ENCODE measurements at regions not wholly inside any gene's neighbourhood (a gene's known extent, or its start where the extent isn't known, plus 50 kb on each side); places are given as distances from the start of the nearest gene placed in this dataset.

GRCh38 chr17:77726549-77727006, 231.9 kb upstream of the TNRC6C start:
- no peak for DNase-seq (ENCODE audit: extremely low read depth, low read depth, low spot score)

- no peak for DNase-seq (ENCODE audit: extremely low read depth, low read depth, low spot score)
These were observed 231.4 kb upstream of the TNRC6C start for GRCh38 chr17:77727037-77727615.

DNA sequence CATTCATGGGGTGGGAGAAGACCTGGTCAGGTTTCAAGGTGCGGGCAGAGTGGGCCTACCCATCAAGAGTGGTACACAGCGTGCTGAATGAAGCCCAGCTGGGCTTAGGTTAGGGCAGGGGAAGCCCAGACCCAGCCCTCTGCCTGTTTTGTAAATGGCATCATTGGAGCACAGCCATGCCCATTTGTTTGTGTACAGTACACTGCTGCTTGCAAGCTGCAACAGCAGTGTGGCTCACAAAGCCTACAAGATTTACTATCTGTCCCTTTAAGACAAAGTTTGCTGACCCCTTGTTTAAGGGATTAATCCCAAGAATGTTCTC, 230.1 kb upstream of the TNRC6C start:
- no peak for DNase-seq (ENCODE audit: extremely low read depth, low read depth, low spot score)

GRCh38 chr17:77728871-77729270, 229.6 kb upstream of the TNRC6C start:
- no peak for DNase-seq (ENCODE audit: extremely low read depth, low read depth, low spot score)

DNA sequence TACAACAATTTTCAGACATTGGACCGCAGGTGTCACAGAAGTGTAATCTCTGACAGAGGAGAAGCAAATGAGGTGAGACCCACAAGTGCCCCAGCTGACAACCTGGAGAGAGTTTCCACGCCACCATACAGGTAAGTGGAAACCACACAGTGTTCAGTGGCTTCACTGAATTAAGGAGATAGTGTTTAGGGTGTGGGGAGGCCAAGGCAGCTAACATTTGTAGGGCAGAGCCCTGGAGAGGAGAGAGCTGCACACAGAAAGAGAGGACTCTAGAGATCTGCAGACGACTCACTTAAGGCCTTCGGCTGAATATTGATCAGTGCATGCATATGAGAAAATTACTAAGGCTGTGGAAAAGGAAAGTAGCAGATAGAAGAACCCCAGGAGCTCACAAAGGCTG, 228.9 kb upstream of the TNRC6C start:
- no peak for DNase-seq (ENCODE audit: extremely low read depth, low read depth, low spot score)

DNA sequence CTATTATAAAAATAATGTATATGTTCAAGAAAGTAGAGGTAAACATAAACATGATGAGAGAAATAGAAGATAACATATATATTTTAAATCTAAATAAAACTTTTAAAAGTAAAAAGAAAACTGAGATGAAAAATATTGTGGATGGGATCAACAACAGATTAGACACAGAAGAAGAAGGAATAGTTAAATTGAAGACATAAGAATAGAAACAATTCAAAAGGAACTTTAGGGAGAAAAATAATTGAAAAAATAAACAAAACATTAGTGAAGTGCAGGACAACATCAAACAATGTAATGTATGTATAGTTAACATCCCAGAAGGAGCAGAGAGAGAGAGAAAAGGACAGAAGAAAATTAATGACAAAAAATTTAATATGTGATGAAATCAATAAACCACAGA, 228.1 kb upstream of the TNRC6C start:
- no peak for DNase-seq (ENCODE audit: extremely low read depth, low read depth, low spot score)

DNA sequence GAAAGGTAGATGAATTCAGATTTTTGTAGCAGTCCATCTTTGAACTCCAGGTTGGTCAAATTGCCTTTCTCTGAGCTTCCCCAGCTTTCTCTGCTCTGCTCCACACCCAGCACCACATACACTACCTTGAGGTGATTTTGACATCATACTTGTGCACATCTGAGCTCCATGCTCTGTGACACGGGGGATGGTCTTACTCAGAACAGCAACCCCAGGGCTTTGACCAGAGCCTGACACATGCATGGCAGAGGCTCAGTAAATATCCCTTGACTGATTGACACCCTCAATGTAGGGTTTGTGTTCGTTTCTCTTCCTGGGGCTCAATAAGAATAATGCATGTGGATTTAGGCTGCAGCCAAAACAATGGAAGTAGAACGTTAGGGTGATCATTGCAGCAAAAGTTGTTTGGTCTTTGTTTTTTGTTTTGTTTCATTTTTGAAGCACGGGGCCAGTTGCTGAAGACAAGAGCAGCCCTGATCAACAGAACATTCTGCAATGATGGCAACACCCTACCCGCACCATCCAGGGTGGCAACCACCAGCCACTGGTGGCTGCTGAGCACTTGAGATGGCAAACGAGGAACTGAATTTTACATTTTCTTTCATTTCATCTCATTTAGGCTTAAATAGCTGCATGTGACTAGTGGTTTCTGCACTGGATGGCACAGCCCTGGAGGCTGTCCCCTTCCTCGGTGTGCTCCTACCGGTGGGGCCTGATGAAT, 224.8 kb upstream of the TNRC6C start:
- DNase-seq (ENCODE audit: extremely low read depth, low read depth, low spot score) = no peak

DNA sequence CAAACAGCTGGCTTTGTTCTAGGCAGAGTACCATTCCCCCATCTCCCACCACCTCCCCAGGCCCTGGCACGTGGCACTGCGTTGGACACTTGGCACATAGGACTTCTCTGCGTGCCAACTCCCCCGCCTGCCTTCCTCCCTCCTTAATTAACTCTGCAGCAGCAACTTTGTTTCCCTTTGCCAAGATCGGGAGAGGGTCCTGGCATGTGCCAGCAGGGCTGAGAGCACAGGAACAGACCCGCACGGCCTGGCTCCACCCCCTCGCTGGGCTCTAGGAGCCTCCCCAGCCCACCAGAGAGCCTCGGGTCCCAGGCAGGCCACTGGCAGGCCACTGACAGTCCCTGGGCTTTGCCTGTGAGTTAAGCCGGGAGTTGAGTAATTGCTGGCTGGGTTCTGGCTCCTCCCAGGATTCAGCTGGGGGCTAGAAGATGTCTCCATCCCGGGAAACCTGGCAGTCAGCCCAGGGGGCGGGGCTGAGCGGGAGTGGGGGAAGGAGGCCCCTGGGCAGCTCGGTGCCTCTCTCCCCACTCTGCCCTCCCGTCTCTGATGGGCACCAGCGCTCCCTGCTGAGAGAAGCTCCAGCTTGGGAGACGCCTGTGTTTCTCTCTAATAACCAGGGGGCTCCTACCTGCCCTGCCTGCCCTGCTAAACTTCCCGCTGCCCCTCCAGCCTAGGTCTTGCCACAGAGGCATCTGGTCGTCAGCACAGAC, 224.0 kb upstream of the TNRC6C start:
- no peak for DNase-seq (ENCODE audit: extremely low read depth, low read depth, low spot score)

DNA sequence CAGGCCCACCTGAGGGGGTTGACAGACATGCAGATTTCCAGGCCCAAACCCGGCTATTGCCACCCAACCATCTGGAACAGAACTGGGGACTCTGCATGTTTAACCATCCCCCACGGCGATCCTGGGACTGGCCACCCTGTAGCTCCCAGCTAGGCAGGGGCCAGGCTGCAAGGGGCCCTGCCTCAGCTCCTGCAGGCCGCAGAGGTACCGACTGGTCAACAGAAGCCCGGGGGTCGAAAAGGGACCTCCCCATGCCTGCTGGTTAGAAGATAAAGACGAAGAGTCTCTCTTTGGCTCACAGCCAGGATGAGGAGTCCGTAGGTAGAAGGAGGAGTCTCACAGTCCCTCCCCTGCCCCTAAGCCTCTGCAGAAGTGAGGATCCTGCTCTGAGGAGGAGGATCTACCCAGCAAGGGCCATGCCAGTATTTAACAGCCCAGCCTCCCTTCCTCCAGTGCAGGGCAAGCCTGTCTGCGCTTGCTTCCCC, 223.4 kb upstream of the TNRC6C start:
- DNase-seq (ENCODE audit: extremely low read depth, low read depth, low spot score) = no peak

DNA sequence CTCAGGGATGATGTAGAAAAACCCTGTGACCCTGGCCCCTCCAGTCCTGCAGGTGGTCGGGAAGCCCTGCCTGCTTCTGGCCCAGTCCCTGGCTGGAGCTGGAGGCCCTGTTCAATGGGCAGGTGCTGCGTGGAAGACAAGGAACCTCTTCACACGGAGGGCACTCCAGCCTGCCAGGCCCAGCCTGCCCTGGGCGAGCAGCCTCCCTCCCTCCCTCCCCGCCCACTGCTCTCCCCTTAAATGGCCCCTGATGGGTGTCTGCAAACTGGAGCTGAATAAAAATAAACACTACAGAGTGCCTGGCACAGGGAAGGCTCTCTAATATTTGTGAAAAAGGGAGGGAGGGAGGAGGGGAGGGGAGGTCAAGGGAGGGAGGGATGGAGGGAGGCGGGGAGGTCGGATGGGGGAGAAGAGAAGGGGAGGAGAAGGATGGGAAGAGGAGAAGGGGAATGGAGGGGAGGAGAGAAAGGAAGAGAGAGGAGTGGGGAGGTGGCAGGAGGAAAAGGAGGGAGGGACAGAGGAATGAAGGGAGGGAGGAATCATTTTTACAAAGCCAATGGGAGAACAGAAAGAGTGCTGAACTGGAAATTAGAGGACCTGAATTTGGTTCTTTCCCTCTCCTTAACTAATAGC, 222.8 kb upstream of the TNRC6C start:
- DNase-seq (ENCODE audit: extremely low read depth, low read depth, low spot score) = no peak

GRCh38 chr17:77736199-77736585, 222.3 kb upstream of the TNRC6C start:
- no peak for DNase-seq (ENCODE audit: extremely low read depth, low read depth, low spot score)

DNA sequence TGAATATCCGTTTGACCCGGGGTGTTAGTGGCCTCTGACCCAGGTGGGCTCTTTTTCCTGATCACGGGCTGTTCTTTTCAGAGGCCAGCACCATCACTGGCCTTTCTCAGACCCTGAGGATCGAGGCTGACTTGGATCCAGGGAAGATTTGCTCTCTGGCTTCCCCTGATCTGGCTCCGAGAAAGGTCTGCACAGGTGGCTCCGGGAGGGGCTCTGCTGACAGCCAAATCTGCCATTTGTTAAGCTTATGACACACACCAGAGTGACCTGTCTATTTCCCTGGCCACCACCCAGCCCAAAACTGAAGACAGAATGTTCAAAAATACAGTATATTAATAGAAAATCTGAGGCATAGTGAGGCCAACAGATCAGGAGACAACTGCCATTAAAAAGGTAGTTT, 221.8 kb upstream of the TNRC6C start:
- DNase-seq (ENCODE audit: extremely low read depth, low read depth, low spot score) = no peak

DNA sequence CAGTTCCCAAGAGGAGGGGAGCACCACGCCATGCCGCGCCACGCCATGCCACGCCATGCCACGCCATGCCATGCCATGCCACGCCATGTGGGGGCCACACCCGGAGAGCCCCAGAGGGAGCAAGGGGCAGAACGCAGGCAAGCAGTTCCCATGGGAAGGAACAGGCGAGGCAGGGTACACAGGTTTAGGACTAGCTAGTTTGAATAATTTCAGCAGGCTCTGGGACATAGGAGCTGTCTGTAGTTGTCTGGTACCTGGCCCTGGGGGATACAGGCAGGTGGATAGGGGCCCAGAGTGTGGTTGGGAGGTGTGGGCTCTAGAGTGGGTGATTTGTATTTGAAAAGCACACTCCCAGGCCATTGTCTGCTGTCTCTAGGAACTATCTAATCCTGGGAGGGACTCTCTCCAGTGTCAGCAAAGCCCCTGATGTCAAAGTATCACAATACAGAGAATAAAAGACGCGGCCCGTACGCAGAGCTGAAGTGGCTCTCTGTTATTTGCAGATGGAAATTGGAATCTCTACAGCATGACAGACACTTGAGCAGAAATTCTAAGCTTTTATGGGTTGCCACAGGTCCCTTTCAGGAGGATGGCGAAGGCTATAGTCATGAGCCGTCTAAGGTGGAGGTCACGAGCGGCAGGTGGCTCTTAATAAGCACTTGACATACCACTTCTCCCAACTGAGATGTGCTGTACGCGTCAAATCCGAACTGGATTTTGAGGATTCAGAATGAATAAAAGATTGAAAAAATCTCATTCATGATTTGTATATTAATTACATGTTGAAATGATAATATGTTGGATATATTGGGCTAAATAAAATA, 220.8 kb upstream of the TNRC6C start:
- DNase-seq (ENCODE audit: extremely low read depth, low read depth, low spot score) = no peak

DNA sequence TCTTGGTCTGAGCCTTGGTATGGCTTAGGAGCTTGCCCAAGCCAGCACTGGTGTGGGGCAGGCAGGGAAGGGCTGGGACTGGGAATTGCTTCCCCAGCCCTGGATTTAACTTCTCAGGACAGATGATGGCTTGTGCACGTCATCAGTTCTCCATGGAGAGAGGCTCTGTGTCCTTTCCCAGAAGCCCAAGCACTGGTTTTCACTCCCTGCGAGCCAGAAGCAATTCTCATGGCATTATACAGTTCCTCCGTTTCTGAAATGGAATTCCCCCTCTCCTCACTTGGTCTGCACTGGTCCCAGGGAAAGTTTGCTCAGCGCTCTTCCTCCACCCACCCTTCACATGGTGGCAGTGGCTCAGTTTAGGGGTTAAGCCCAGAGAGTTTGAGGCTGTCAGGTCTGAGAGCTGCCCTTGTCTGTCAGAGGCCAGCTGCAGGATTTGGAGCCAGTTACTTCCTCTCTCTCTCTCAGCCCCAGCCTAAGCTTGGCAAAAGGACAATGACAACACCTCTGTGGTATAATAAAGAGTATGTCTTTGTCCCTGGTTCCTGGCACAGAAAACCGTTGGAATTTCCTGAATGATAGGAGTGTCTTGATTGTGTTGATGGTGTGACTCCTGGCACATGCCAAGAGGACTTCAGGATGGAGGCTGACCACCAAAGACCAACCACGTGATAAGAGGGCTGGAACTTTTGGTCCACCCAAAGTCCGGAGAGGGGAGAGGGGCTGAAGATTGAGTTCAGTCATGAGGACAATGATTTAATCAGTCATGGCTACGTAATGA, 219.6 kb upstream of the TNRC6C start:
- DNase-seq (ENCODE audit: extremely low read depth, low read depth, low spot score) = no peak

DNA sequence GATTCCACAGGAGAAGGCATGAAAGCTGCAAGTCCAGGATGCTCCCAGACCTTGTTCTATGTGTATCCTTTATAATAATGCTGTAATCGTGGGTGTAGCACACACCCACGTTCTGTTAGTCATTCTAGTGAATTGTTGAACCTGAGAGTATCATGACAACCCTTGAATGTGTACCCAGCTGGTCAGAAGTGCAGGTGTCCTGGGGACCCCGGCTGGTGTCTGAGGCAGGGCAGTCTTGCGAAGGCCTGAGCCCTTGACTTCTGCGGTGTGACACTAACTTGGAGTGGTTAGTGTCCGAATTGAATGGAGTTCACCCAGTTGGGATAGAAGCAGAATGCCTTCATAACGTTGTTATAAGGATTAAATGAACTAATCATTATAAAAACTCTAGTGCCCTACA, 218.0 kb upstream of the TNRC6C start:
- no peak for DNase-seq (ENCODE audit: extremely low read depth, low read depth, low spot score)

DNA sequence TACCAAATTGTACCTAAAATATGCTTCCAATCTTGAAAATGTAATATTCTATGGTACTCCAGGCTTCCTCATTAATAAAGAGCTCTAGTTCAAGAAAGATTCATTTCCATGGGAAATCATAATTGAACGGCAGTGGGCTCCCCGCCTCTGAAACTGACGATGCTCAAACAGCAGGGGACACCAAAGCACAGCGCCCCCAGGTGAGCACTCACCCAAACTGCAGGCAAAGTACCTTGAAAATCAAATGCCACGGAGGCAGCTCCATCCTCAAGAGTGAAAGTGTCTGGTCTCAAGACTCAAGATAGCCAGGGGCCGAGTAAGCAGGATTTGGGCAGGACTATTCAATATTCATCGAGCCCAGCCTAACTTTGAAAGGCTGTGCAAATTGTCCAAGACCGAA, 217.4 kb upstream of the TNRC6C start:
- no peak for DNase-seq (ENCODE audit: extremely low read depth, low read depth, low spot score)

GRCh38 chr17:77742579-77742978, 215.9 kb upstream of the TNRC6C start:
- DNase-seq (ENCODE audit: extremely low read depth, low read depth, low spot score) = no peak

DNA sequence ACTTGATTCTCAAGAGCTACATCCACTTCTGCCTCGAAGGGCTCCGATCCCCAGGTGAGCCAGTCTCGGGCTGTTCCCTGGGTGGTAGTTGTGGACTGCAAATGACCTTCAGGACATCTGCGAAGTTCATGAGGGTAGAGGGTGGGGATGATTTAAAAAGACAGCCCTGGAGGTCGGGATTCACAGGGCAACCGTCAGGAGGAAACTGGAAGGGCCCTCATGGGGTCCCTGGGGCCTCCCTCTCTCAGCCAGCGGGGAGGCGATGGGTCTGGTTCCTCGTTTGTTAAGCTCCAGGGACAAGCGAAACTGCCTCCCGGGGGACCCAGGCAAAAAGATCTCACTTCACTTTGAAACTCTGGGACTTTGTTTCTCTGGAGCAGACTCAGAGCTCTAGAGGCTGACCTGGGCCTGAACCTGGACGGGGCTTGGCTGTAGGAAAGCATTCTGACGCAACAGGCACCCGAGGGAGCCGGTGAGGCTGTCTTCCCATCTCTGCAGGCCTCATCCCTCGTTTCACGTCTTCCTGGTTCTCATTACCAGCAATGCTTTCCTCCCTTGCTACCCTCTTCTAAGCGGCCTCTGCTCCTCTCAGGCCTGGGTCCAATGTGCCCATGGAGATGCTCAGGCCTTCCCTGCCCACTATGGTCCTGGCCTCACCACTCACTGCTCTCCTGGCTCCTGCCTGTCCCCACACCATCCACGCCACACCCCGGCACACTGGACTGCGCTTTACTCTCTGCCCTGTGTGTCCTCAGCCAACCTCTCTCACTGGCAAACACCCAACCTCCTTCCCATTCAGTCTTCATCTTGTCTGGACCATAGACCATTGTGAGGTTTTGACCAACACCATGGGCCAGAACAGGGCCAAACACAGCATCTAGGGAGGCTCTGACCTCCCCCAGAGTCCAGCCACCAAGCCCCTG, 214.2 kb upstream of the TNRC6C start:
- DNase-seq (ENCODE audit: extremely low read depth, low read depth, low spot score) = no peak

DNA sequence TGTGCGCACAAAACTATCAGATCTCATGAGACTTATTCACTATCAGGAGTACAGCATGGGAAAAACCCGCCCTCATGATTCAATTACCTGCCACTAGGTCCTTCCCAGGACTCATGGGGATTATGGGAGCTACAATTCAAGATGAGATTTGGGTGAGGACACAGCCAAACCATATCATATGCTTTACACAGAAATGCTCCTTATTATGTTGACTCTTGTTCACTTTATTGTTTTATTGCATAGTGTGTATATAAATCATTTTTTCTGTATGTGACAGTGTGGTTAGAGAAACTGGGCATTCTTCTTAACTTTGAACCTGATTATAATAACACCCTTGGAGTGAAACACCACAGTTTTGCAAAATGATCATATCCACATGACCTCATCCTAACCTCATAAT, 212.8 kb upstream of the TNRC6C start:
- DNase-seq (ENCODE audit: extremely low read depth, low read depth, low spot score) = no peak

Data from glomerular endothelial cell (primary cell).